GM12865 (cell line): ENCODE measurements at regions not wholly inside any gene's neighbourhood (a gene's known extent, or its start where the extent isn't known, plus 50 kb on each side); places are given as distances from the start of the nearest gene placed in this dataset.
"Not testable (repeated sequence)": the region's sequence is repeated elsewhere in the genome, so short reads cannot be mapped to it uniquely, and the experiment has no call there.

Experiments used
- DNase-seq: peaks from one replicate; pipeline ENCODE4 v3.0.0; 2010; ENCODE audit warnings: low read depth
- H3K4me3 ChIP-seq: 2 replicates; pipeline ENCODE4 v1.5.1; 2011; ENCODE audit warnings: mild to moderate bottlenecking, low read depth, low read length, control low read depth
- TF ChIP-seq, protein P1 (sequence below): IDR thresholded peaks from 2 replicates; pipeline ENCODE4 v1.5.1; 2011; ENCODE audit warnings: low read length, control low read depth, low read depth, inconsistent platforms; ENCODE audit not compliant: insufficient read depth; ENCODE audit errors: missing control alignments

DNA sequence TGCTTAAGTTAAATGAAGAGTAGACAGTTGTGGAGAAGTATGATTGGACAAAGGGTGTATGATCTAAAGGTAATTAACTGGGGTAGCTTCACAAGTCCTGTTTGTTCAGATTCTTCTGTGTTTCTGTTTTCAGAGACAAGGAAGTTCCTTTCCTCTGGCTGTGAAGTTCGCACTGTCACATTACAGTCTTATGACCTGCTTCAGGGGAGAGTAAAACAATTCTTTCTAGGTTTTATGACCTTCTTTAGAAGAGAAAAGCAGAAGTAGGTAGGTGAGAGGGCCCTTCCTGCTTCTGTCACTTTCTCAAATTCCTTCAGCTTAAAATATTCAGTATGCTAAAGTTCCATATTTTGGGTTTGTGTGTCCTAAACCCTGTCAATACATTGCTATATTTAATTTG lies 211.9 kb downstream of the SOX3 start:
- TF ChIP-seq, protein P1, sequence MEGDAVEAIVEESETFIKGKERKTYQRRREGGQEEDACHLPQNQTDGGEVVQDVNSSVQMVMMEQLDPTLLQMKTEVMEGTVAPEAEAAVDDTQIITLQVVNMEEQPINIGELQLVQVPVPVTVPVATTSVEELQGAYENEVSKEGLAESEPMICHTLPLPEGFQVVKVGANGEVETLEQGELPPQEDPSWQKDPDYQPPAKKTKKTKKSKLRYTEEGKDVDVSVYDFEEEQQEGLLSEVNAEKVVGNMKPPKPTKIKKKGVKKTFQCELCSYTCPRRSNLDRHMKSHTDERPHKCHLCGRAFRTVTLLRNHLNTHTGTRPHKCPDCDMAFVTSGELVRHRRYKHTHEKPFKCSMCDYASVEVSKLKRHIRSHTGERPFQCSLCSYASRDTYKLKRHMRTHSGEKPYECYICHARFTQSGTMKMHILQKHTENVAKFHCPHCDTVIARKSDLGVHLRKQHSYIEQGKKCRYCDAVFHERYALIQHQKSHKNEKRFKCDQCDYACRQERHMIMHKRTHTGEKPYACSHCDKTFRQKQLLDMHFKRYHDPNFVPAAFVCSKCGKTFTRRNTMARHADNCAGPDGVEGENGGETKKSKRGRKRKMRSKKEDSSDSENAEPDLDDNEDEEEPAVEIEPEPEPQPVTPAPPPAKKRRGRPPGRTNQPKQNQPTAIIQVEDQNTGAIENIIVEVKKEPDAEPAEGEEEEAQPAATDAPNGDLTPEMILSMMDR, result no peak
- DNase-seq, result no peak
- H3K4me3 ChIP-seq, result no peak overlapping the region

DNA sequence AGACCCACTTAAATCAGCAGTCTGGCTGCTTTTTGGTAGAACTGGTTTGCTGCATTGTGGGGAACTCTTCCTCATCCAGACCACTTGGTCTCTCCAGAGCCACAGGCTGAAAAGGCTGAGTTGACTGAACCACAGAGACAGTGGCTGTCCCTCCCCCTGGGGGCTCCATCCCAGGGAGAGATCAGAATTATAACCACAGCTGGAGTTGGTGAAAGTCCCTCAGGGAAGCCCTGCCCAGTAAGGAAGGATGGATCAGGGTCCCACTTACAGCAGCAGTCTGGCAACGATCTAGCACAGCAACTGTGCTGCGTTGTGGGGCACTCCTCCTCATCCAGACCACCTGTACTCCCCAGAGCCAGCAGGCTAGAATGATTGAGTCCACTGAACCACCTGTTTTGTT lies 212.7 kb downstream of the SOX3 start:
- DNase-seq, result no peak
- no peak overlapping the region for H3K4me3 ChIP-seq
- TF ChIP-seq, protein P1, result no peak

DNA sequence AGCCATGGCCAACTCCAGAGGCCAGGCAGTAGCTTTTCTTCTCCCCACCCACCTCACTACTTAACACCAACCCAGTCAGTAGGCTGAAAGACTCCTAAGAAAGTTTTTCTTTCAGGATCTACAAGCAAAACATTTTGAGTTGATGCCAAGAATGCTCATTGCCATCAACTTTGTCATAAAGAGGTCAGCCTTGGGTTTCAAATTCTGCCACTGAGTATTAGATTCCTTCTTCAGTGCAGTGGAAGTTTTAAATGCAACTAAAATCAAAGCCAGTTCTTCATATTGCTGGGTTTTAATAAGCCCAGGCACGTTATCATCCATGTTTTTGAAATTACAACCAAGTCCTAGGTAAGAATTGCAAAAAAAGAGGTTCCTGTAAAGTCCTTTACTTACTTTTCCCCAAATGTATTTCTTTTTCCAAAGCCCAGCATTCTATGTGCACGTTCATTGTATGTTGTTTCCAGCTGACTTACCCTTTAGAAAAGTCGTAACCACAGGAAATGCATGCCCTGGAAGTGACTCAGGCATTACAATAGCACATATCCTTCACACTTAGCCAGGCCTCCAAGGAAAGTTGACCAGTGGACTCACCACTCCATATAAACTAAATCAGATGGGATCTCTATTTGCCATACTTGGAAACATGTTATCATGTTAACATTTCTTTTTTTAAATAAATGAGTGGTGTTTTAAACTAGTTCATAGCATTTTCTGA lies 229.9 kb downstream of the SOX3 start:
- TF ChIP-seq, protein P1, result no peak
- no peak for DNase-seq
- no peak overlapping the region for H3K4me3 ChIP-seq

DNA sequence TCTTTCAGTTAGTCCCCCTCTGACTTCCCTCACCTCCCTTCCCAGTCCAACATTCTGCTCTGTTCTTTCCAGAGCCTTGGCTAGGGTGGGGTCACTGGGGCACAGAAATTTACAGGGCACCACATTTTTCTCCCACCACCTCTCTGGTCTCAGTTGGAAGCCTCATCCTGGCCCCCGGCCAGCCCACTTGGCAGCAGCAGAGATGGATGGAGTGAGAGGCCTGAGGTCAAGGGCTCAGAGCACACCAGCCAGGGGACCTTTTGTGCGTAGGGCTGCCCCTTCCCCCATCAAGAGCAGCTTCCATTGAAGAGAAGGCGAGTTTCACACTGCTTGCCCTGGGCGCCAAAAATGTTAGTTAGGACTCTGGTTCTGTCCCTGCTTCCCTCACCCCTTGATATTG lies 230.9 kb downstream of the SOX3 start:
- TF ChIP-seq, protein P1, result no peak
- no peak overlapping the region for H3K4me3 ChIP-seq
- no peak for DNase-seq

DNA sequence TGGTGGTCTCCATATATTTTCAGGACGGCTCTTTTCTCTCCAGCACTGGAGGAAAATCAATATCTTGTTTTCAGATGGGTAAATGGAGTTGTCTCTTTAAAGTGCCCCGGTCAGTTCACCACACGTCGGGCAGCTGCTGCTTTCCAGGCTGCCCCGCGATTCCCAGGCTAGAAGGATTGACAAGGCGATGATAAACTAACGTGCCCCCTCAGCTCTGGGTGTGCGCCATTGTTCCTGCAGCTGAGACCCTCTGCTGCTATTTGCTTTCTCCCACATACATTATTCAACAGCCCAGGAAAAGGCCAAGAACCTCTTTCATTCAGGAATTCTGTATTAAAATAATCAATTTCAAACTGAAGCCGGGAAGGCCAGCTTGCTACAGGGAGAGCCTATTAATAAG lies 254.5 kb downstream of the SOX3 start:
- no peak overlapping the region for H3K4me3 ChIP-seq
- DNase-seq, result no peak
- TF ChIP-seq, protein P1, result no peak

DNA sequence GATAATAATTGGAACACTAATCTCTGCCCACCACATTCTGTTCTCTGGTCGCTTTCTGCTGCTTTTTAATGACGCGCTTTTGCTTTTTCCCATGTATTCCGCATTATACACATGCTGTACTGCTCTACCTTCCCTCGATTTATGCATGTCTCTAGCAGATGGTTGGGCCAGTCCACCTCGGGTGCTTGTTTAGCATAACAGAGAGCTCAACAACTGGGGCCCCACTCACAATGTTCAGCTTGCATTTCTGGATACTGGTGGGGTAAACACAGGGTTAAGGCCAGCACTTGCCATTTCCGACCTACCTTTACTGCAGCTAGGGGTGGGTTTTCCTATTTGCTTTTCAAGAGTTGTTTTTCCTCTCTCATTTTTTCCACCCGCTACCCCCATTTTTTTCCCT lies 255.8 kb downstream of the SOX3 start:
- TF ChIP-seq, protein P1, result no peak
- no peak for DNase-seq
- H3K4me3 ChIP-seq, result no peak overlapping the region

DNA sequence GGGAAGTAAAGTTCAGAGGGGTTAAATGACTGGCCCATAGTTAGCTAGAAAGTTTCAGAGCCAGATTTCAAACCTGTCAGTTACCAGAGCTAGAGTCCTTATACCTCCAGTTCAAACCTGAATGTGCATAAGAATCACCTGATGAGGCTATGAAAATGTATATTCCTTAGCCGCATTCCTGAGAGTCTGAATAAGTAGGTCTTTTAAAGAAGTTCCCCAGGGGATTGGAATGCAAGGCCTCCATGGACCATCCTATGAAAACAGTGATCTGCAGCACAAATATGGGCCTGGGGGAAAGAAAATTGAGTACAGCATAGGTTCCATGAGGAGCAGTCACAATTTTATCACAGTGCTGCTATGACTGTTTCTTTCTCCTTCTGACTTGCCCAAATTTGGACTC lies 263.9 kb upstream of the CXorf66 start:
- TF ChIP-seq, protein P1, result no peak
- DNase-seq, result no peak

DNA sequence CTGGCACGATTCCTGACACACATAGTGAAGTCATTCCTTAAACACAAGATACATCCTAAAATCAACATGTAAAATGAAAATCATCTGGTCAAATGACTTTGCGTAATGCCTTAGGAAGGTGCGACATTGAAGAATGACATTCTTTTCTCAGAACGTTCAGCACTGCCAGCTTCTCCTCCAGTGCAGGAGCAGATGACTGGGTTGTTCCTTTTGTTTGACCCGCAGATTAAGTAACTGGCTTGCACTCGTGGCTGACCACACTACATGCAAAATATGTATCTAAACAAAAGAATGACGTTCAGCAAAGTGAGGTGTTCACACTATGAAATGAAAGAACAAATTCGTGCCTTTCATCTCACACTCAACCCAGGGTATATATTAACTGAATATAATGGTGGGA lies 260.7 kb upstream of the CXorf66 start:
- not testable (repeated sequence) for DNase-seq, H3K4me3 ChIP-seq

More for the DNA sequence above, 263.9 kb upstream of the CXorf66 start:
- no peak overlapping the region for H3K4me3 ChIP-seq

DNA sequence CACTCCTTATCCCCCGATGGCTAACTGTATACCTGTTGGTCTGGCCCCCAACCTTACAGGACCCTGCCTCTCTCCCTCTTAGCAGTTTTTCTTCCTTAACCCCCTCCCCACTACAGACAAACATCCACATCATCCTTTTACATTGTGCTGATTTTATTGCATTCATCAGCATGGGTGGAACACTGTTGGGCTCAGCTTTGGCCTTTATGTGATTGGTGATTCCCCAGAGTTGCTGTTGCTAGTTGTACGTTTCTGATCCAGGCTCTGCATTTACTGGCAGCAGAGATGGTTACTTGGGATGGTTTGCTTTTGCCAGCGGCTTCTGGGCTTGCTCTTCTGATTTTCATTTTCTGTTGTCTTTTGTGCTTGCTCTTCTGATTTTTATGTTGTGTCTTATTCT lies 250.6 kb upstream of the CXorf66 start:
- not testable (repeated sequence) for DNase-seq

DNA sequence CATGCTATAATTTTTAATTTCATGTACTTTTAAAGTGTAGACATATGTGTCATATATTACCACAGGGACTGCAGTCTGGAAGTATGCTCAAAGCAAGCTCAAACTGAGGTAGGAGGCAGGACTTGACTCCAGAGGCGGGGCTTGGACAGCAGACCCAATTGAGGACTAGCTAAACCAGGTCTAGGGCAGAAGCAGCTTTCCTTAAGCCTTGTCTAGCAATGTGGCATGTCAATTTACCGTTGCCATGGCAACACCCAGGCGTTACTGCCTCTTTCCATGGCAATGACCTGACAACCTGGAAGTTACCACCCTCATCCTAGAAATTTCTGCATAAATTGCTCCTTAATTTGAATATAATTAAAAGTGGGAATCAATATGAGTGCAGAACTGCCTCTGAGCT lies 249.2 kb upstream of the CXorf66 start:
- DNase-seq, H3K4me3 ChIP-seq: not testable (repeated sequence)

More for the DNA sequence above, 250.6 kb upstream of the CXorf66 start:
- H3K4me3 ChIP-seq, result not testable (repeated sequence)
